RWPE2 (cell line): ENCODE measurements at regions not wholly inside any gene's neighbourhood (a gene's known extent, or its start where the extent isn't known, plus 50 kb on each side); places are given as distances from the start of the nearest gene placed in this dataset.
"Not testable (repeated sequence)": the region's sequence is repeated elsewhere in the genome, so short reads cannot be mapped to it uniquely, and the experiment has no call there.

Experiments
- ATAC-seq: fragments of 200-7000 bp; cut with Tn5 transposase; 3 replicates; pipeline ENCODE4 v1.9.1; 2021; ENCODE audit warnings: low read depth
- DNase-seq: peaks from one replicate; pipeline ENCODE4 v3.0.0-alpha.2; 2020; ENCODE audit warnings: low spot score
- H3K27ac ChIP-seq: fragments of 450-650 bp; 2 replicates; pipeline ENCODE4 v1.5.1; 2017; ENCODE audit warnings: mild to moderate bottlenecking; ENCODE audit not compliant: poor library complexity, severe bottlenecking
- H3K27me3 ChIP-seq: fragments of 250-450 bp; sonication (Bioruptor Pico); 2 replicates; pipeline ENCODE4 v1.5.1; 2021; ENCODE audit warnings: mild to moderate bottlenecking, moderate library complexity; ENCODE audit not compliant: insufficient read depth, poor library complexity, severe bottlenecking
- H3K36me3 ChIP-seq: fragments of 250-450 bp; sonication (Bioruptor Pico); 2 replicates; pipeline ENCODE4 v1.5.1; 2020; ENCODE audit warnings: low read depth, mild to moderate bottlenecking, moderate library complexity
- H3K4me1 ChIP-seq: fragments of 250-450 bp; sonication (Bioruptor Pico); 2 replicates; pipeline ENCODE4 v1.5.1; 2021; ENCODE audit warnings: mild to moderate bottlenecking, moderate library complexity; ENCODE audit not compliant: insufficient read depth, poor library complexity, severe bottlenecking
- H3K4me3 ChIP-seq: fragments of 250-450 bp; sonication (Bioruptor Pico); 2 replicates; pipeline ENCODE4 v1.5.1; 2021; ENCODE audit warnings: mild to moderate bottlenecking, moderate library complexity; ENCODE audit not compliant: severe bottlenecking
- H3K9me3 ChIP-seq: fragments of 250-450 bp; sonication (Bioruptor Pico); 2 replicates; pipeline ENCODE4 v1.5.1; 2021; ENCODE audit warnings: mild to moderate bottlenecking, moderate library complexity; ENCODE audit not compliant: severe bottlenecking
- CTCF ChIP-seq: fragments of 450-650 bp; IDR thresholded peaks from one replicate; pipeline ENCODE4 v1.5.1; 2017; ENCODE audit warnings: mild to moderate bottlenecking, moderate library complexity; ENCODE audit not compliant: poor library complexity, severe bottlenecking

DNA sequence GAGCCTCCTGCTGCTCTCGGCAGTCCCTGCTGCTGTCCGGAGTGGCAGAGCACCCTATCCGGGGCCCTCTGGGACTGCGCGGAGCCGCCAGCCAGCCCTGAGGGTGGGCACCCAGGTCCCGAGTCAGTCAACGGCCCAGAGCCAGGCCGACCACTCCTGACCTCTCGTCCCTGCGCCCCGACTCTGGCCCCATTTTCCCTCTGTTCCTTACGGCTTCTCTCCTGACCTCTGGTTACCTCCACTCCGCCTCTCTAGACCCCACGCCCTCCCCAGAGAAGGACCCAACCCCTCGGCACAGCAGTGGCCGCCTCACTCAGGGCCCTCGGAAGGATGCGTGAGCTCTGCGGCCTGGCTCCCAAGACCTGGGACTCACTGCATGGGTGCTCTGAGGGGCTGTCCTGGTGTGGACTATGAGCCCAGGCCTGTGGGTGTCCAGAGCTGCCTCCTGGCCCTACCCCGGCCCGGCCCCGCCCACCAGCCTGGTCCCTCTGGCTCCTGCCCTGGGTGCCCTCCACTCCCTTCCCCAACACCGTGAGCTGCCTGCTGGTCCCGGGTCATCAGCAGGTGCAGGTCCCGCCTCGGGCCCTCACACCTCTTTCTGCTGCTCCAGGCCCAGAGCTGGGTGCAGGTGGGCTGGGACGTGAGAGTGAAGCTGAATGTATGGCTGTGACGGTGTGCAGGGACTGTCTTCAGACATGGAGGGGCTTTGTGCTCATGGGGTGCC is 71.8 kb downstream of the TMEM121 start:
- ATAC-seq, H3K4me3 ChIP-seq, H3K36me3 ChIP-seq, H3K27ac ChIP-seq, DNase-seq, H3K9me3 ChIP-seq, H3K27me3 ChIP-seq, H3K4me1 ChIP-seq: not testable (repeated sequence)

- H3K36me3 ChIP-seq, H3K4me1 ChIP-seq, H3K4me3 ChIP-seq, ATAC-seq, H3K9me3 ChIP-seq, H3K27ac ChIP-seq, H3K27me3 ChIP-seq, DNase-seq: not testable (repeated sequence)
These were observed 72.7 kb downstream of the TMEM121 start for GRCh38 chr14:105598925-105599586.

- not testable (repeated sequence) for H3K27me3 ChIP-seq, ATAC-seq, H3K4me3 ChIP-seq, H3K4me1 ChIP-seq, DNase-seq, H3K36me3 ChIP-seq, H3K27ac ChIP-seq, H3K9me3 ChIP-seq
These were observed 74.0 kb downstream of the TMEM121 start for GRCh38 chr14:105600195-105600938.

DNA sequence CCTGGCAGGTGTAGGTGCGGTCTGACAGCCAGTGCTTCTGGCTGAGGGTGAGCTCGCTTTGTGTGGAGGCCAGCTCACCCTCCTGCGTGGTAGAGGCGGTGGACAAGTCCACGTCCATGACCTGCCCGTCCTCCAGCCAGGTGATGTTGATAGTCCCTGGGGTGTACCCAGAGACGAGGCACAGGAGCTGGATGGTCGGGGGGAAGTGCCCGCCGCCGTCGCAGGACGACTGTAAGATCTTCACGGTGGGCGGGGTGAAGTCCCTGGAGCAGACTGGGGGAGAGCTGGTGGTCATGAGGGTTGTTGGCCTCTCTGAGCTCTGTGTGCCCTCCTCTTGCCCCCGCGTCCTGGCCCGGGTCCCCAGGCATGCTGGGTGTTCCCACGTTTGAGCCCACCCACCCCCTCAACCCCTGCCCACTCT is 74.6 kb downstream of the TMEM121 start:
- no peaks in the 10 kb centered on the region for H3K36me3 ChIP-seq
- no peaks in the 10 kb centered on the region for H3K9me3 ChIP-seq
- no peaks in the 10 kb centered on the region for H3K27me3 ChIP-seq
- no peaks in the 10 kb centered on the region for H3K4me1 ChIP-seq
- ATAC-seq (no peak), DNase-seq (peak; percentile 68)
- H3K4me3 ChIP-seq = no peak overlapping the region
- no peak overlapping the region for H3K27ac ChIP-seq
- TF ChIP-seq CTCF = no peak

GRCh38 chr14:105601360-105602242 is 75.2 kb downstream of the TMEM121 start:
- Histone ChIP-seq H3K9me3 (no peaks in the 10 kb centered on the region), H3K27ac (no peak overlapping the region), H3K27me3 (no peaks in the 10 kb centered on the region), H3K4me3 (no peak overlapping the region), H3K36me3 (no peaks in the 10 kb centered on the region), H3K4me1 (no peaks in the 10 kb centered on the region)
- DNase-seq (no peak), ATAC-seq (no peak)
- TF ChIP-seq CTCF = no peak
